Suprapubic skin (tissue), 4 donors: ENCODE measurements at regions not wholly inside any gene's neighbourhood (a gene's known extent, or its start where the extent isn't known, plus 50 kb on each side); places are given as distances from the start of the nearest gene placed in this dataset.

Experiments used
- DNase-seq, 2 donors: peaks; one replicate each; pipeline ENCODE4 v3.0.0-alpha.2; 2019; ENCODE audit warnings: low spot score in 2 of 2
- H3K27ac ChIP-seq: fragments of 200-600 bp; sonication (generic); one replicate; pipeline ENCODE4 v1.5.1; 2019
- H3K27me3 ChIP-seq: fragments of 200-600 bp; sonication (generic); one replicate; pipeline ENCODE4 v1.5.1; 2019
- H3K36me3 ChIP-seq: fragments of 200-600 bp; sonication (generic); one replicate; pipeline ENCODE4 v1.5.1; 2019
- H3K4me1 ChIP-seq: fragments of 200-600 bp; sonication (generic); one replicate; pipeline ENCODE4 v1.5.1; 2019
- H3K4me3 ChIP-seq: fragments of 200-600 bp; sonication (generic); one replicate; pipeline ENCODE4 v1.5.1; 2019; ENCODE audit warnings: mild to moderate bottlenecking
- H3K9me3 ChIP-seq: fragments of 200-600 bp; sonication (generic); one replicate; pipeline ENCODE4 v1.5.1; 2019
- EP300 ChIP-seq: sonication (generic); formaldehyde crosslinking; IDR thresholded peaks from one replicate; pipeline ENCODE4 v1.6.1; 2017; ENCODE audit warnings: antibody characterized with exemption
- POLR2A ChIP-seq, 2 donors: fragments of 450-650 bp; IDR thresholded peaks; one replicate each; pipeline ENCODE4 v1.6.1; 2017; ENCODE audit warnings: antibody characterized with exemption in 2 of 2, mild to moderate bottlenecking in 2 of 2, moderate library complexity in 2 of 2
- POLR2AphosphoS5 ChIP-seq, 3 donors: sonication (generic); formaldehyde crosslinking; IDR thresholded peaks; one replicate each; pipeline ENCODE4 v1.6.1; 2017; ENCODE audit warnings: antibody characterized with exemption in 3 of 3
- WGBS: methylation state at CpG from one replicate; pipeline ENCODE4 v1.1.5; 2018; 5-methylcytosine and 5-hydroxymethylcytosine counted together
- TF ChIP-seq, protein P1 (sequence below), 2 donors: fragments of 200-600 bp in 1 of 2; fragments of 450-650 bp in 1 of 2; sonication (generic) in 1 of 2; IDR thresholded peaks; one replicate each; pipeline ENCODE4 v1.5.1; 2016 to 2019; ENCODE audit warnings: antibody characterized with exemption in 2 of 2, mild to moderate bottlenecking in 1 of 2, moderate library complexity in 1 of 2

- no peak for DNase-seq
- TF ChIP-seq POLR2AphosphoS5 (IDR thresholded peaks at IDR 0.05), result no peak
- no peak for TF ChIP-seq EP300
- H3K4me1 ChIP-seq, result no peaks in the 10 kb centered on the region
Measured at GRCh38 chr10:120719333-120719732, 131.8 kb upstream of the WDR11 start.

GRCh38 chr10:120727001-120727400 is 124.2 kb upstream of the WDR11 start:
- no peak for TF ChIP-seq EP300
- no peak for TF ChIP-seq POLR2A (IDR thresholded peaks at IDR 0.05)
- no peak for TF ChIP-seq POLR2AphosphoS5 (IDR thresholded peaks at IDR 0.05)
- TF ChIP-seq, protein P1, sequence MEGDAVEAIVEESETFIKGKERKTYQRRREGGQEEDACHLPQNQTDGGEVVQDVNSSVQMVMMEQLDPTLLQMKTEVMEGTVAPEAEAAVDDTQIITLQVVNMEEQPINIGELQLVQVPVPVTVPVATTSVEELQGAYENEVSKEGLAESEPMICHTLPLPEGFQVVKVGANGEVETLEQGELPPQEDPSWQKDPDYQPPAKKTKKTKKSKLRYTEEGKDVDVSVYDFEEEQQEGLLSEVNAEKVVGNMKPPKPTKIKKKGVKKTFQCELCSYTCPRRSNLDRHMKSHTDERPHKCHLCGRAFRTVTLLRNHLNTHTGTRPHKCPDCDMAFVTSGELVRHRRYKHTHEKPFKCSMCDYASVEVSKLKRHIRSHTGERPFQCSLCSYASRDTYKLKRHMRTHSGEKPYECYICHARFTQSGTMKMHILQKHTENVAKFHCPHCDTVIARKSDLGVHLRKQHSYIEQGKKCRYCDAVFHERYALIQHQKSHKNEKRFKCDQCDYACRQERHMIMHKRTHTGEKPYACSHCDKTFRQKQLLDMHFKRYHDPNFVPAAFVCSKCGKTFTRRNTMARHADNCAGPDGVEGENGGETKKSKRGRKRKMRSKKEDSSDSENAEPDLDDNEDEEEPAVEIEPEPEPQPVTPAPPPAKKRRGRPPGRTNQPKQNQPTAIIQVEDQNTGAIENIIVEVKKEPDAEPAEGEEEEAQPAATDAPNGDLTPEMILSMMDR (IDR thresholded peaks at IDR 0.05), result no peak
- no peaks in the 10 kb centered on the region for H3K36me3 ChIP-seq
- H3K4me3 ChIP-seq, result no peak overlapping the region
- no peaks in the 10 kb centered on the region for H3K27me3 ChIP-seq
- no peak for DNase-seq
- H3K9me3 ChIP-seq, result no peaks in the 10 kb centered on the region
- no peaks in the 10 kb centered on the region for H3K4me1 ChIP-seq
- H3K27ac ChIP-seq, result no peak overlapping the region
- 62% methylated on average over 2 of the region's 2 CpGs for WGBS

More at GRCh38 chr10:120719333-120719732, 131.8 kb upstream of the WDR11 start:
- Histone ChIP-seq H3K4me3 (no peak overlapping the region), H3K27me3 (no peaks in the 10 kb centered on the region), H3K9me3 (no peaks in the 10 kb centered on the region), H3K27ac (no peak overlapping the region), H3K36me3 (no peaks in the 10 kb centered on the region)

DNA sequence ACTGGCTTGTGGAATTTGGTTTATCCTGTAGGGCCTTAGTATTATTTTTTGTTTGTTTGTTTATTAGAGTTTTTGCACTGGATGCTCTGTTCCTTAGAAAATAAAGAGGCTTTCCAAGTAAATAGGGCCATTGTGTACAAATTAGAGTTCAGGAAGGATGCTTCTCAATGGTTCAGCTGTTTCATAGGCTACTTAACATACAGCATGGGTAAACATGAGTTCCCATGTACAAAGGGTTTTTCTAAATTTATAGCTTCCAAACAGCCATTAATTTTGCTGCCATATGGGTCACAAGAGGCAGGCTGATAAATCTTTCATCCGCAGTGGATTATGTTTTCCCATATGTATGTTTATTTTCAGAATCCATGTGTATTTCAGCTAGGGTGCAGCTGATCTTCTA is 121.6 kb upstream of the WDR11 start:
- 68% methylated on average over 1 of the region's 1 CpG for WGBS
- no peak for TF ChIP-seq POLR2AphosphoS5 (IDR thresholded peaks at IDR 0.05)
- TF ChIP-seq POLR2A (IDR thresholded peaks at IDR 0.05), result no peak
- TF ChIP-seq, protein P1 (IDR thresholded peaks at IDR 0.05), result no peak
- TF ChIP-seq EP300, result no peak
- Histone ChIP-seq H3K4me1 (no peaks in the 10 kb centered on the region), H3K9me3 (no peaks in the 10 kb centered on the region), H3K36me3 (no peaks in the 10 kb centered on the region), H3K4me3 (no peak overlapping the region), H3K27me3 (no peaks in the 10 kb centered on the region), H3K27ac (no peak overlapping the region)
- DNase-seq, result no peak

- TF ChIP-seq EP300, result no peak
- TF ChIP-seq, protein P1 (IDR thresholded peaks at IDR 0.05), result no peak
- TF ChIP-seq POLR2AphosphoS5 (IDR thresholded peaks at IDR 0.05), result no peak
- TF ChIP-seq POLR2A (IDR thresholded peaks at IDR 0.05), result no peak
- H3K27me3 ChIP-seq, result no peaks in the 10 kb centered on the region
- WGBS, result 47% methylated on average over 1 of the region's 1 CpG
- no peaks in the 10 kb centered on the region for H3K4me1 ChIP-seq
- no peak overlapping the region for H3K4me3 ChIP-seq
- no peak for DNase-seq
- no peak overlapping the region for H3K27ac ChIP-seq
- H3K36me3 ChIP-seq, result no peaks in the 10 kb centered on the region
- no peaks in the 10 kb centered on the region for H3K9me3 ChIP-seq
Measured at GRCh38 chr10:120732067-120732466, 119.1 kb upstream of the WDR11 start.

DNA sequence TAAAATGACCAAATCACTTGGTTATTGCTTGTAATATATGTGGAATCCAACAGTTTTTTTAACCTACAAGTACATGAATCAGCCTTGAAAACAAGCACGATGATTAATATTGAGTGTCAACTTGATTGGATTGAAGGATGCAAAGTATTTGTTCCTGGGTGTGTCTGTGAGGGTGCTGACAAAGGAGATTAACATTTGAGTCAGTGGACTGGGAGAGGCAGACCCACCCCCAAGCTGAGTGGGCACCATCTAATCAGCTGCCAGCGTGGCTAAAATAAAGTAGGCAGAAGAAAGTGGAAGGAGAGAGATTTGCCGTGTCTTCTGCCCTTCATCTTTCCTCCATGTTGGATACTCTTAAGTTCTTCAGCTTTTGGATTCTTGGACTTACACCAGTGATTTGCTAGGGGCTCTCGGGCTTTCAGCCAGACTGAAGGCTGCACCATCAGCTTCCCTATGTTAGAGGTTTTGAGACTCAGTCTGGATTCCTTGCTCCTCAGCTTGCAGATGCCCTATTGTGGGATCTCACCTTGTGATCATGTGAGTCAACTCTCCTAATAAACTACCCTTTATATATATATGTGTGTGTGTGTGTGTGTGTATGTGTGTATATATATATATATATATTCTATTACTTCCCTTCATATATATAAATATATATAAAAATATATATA is 118.4 kb upstream of the WDR11 start:
- Histone ChIP-seq H3K36me3 (no peaks in the 10 kb centered on the region), H3K9me3 (no peaks in the 10 kb centered on the region), H3K4me1 (no peaks in the 10 kb centered on the region), H3K27ac (no peak overlapping the region), H3K4me3 (no peak overlapping the region), H3K27me3 (no peaks in the 10 kb centered on the region)
- no peak for DNase-seq
- TF ChIP-seq POLR2A (IDR thresholded peaks at IDR 0.05), result no peak
- no peak for TF ChIP-seq EP300
- no peak for TF ChIP-seq POLR2AphosphoS5 (IDR thresholded peaks at IDR 0.05)
- TF ChIP-seq, protein P1 (IDR thresholded peaks at IDR 0.05), result no peak
- WGBS, result 81% methylated on average over 4 of the region's 4 CpGs
